GM12873 (cell line): ENCODE measurements at regions not wholly inside any gene's neighbourhood (a gene's known extent, or its start where the extent isn't known, plus 50 kb on each side); places are given as distances from the start of the nearest gene placed in this dataset.

ENCODE experiments used
- TF ChIP-seq, protein P1 (sequence below): IDR thresholded peaks from 2 replicates; pipeline ENCODE4 v1.5.1; 2012; ENCODE audit warnings: low read depth, mild to moderate bottlenecking, moderate library complexity, low read length, control low read depth; ENCODE audit not compliant: insufficient read depth; ENCODE audit errors: missing control alignments

DNA sequence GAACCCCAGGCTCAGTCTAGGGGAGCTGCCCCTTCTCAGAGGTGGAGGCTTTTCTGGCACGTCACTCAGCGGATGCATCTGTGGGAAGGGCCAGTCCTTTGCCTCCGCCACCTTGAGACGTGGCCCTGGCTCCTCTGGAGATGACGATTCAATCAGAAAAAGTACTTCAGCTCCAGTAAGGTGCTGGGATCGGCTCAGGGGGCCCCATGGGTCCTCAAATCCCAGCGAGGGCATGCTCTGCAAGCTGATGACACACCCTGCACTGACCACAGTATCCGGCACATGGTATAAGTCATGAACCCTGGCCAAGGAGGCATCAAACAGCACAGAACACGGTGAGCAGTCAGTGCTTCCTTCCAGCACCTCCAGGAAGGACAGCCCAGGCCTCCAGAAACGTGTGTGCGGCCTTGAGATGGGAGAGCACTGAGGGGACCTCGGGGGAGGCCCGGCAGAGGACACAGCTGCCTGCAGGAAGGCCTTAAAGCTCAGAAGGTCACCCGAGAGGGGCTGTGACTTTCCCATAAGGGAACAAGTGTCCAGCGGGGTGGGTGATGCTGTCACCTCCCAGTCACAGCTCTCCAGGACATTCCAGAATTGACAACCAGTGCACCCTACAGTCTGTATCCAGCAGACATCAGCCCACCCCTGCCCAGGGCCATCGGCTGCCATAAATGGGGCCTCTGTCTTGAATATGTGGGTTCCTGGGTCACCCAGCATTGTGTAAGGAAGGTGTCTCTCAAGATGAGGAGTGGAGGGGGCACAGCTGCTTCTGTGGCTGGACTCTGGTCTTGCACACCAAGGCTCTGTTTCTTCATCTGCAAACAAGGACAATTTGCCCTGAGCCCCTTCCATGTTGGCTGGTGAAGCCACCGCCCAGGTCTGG, 205.8 kb downstream of the NDUFA10 start:
- TF ChIP-seq, protein P1, sequence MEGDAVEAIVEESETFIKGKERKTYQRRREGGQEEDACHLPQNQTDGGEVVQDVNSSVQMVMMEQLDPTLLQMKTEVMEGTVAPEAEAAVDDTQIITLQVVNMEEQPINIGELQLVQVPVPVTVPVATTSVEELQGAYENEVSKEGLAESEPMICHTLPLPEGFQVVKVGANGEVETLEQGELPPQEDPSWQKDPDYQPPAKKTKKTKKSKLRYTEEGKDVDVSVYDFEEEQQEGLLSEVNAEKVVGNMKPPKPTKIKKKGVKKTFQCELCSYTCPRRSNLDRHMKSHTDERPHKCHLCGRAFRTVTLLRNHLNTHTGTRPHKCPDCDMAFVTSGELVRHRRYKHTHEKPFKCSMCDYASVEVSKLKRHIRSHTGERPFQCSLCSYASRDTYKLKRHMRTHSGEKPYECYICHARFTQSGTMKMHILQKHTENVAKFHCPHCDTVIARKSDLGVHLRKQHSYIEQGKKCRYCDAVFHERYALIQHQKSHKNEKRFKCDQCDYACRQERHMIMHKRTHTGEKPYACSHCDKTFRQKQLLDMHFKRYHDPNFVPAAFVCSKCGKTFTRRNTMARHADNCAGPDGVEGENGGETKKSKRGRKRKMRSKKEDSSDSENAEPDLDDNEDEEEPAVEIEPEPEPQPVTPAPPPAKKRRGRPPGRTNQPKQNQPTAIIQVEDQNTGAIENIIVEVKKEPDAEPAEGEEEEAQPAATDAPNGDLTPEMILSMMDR, result no peak

DNA sequence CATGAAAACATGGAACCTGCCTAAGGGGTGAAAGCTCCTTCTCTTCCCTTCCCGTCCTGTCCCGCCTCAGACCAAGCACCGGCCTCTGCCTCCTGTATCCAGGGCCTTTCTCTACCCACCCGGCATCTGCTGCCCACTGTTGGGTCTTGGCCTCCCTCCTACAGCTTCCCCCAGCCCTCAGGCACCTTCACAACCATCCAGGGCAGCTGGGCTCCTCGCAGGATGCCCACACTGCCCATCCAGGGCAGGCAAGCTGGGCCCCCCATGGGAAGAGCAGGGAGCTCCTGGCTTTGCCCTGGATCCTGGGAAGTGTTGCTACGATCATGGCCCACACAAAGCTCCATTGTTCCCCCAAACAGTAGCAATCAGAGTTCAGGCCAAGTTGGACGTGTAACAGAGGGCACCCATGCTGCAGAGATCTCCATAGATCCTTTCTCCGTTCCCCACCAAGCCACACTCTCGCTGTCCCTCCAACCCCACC, 206.6 kb downstream of the NDUFA10 start:
- TF ChIP-seq, protein P1, result no peak

DNA sequence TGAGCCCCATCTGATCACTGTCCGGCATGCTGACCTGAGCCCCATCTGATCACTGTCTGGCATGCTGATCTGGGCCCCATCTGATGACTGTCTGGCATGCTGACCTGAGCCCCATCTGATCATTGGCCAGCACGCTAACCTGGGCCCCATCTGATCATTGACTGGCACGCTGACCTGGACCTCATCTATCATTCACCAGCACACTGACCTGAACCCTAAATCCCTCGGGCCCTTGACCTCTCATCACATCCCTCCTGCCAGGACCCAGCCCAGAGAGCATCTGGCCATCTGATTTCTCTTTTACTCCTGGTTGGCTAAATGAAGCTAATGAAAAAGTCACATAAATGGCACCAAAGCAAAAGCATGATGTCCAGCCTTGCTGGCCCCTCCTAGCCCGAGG, 207.1 kb downstream of the NDUFA10 start:
- TF ChIP-seq, protein P1, result no peak

DNA sequence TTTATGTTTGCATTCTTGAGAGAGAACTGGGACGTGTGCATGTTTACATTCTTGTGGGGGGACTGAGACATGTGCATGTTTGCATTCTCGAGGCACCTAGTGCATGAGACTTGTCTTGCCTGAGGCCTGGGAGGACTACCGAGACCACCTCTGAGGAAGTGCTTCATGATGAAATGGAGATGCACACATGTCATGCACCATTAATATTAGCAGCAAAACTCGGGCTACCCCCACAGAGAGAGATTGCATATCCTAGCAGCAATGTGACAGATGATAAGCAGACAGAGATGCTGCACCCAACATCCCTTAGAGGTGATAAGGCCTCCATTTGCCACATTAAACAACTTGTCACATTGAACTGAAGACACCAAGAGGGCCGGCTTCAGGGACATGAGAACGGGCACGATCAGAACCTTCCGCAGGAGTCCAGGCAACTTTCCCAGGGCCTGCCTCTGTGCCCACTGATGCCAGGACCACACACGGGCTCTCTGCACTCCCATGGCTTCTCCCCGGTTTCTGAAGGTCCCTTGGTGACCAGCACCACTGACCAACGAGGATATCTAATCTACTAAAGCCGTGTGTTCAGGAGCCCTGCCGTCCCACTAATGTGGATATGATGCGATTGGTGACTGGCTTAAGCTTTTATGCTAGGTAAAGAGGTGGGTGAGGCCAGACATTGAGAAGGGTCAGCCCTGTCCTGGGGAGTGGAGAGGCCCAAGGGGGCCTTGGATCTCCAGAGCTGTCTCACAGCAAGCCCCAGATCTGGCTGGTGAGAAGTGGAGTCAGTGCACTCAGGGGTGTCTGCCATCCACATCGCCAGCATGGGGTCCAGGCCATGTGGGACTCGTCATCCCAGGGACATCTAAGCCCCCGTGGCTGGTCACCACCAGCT, 208.3 kb downstream of the NDUFA10 start:
- TF ChIP-seq, protein P1, result no peak

DNA sequence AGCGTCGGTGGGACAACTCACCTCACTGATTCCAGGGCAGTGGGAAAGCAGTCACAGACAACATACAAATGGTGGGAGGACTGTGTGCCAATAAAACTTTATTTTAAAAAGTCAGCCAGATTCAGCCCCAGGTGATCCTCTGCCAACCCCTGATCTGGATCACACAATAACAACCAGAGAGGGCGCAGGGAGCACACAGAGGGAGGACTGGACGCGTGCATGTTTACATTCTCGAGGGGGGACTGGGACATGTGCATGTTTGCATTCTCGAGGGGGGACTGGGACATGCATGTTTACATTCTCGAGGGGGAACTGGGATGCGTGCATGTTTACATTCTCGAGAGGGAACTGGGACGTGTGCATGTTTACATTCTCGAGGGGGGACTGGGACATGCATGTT, 209.5 kb downstream of the NDUFA10 start:
- TF ChIP-seq, protein P1, result no peak

DNA sequence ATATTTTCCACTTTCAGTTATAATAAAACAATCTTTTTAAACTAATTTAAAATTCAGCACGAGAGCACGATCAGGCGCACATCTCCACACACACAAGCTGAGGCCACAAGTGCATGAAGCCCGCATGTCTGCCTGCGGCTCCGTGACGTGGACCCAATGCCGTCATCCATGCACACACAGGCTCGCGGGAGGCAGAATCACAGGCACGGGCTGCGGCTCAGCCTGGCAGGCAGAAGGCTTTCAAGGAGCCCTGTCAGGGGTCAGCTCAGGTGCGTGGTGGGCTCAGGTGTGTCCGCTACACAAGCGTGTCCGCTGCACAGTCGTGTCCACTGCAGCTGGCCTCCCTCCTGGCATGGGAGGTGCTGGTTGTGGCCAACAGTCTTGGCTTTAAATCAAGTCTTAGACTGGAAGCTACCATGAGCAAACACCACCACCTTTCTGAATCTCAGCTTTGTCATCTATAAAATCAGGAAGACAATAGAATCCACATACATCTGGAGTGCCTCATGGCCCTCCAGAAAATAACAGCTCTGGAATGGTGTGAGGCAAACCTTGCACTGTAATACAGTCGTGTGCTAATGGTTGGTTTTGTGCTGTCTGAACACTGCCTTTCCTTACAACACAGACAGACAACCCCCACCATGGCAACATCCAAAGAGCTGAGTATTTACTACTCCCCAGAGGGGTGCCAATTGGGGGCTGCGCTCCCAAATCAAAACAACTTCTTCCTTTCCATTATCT, 210.1 kb downstream of the NDUFA10 start:
- TF ChIP-seq, protein P1, result no peak
